Hepatocyte (in vitro differentiated cells): ENCODE measurements at regions not wholly inside any gene's neighbourhood (a gene's known extent, or its start where the extent isn't known, plus 50 kb on each side); places are given as distances from the start of the nearest gene placed in this dataset.

ENCODE experiments used
- DNase-seq: peaks from one replicate; pipeline ENCODE4 v3.0.0-alpha.2; 2016; ENCODE audit warnings: low spot score
- H2AFZ ChIP-seq: fragments of 200-600 bp; sonication (generic); 2 replicates; pipeline ENCODE4 v1.6.0; 2016; ENCODE audit warnings: antibody characterized with exemption, mild to moderate bottlenecking
- H3K27ac ChIP-seq: fragments of 200-600 bp; sonication (generic); 2 replicates; pipeline ENCODE4 v1.5.1; 2016; ENCODE audit warnings: mild to moderate bottlenecking
- H3K27me3 ChIP-seq: fragments of 200-600 bp; sonication (generic); 2 replicates; pipeline ENCODE4 v1.6.1; 2016
- H3K36me3 ChIP-seq: fragments of 200-600 bp; sonication (generic); replicated peaks from 2 replicates; pipeline ENCODE4 v1.5.1; 2016; ENCODE audit warnings: low read depth; ENCODE audit not compliant: insufficient read depth
- H3K4me1 ChIP-seq: fragments of 200-600 bp; sonication (generic); 2 replicates; pipeline ENCODE4 v1.5.1; 2016; ENCODE audit warnings: mild to moderate bottlenecking, moderate library complexity; ENCODE audit not compliant: insufficient read depth
- H3K4me2 ChIP-seq: fragments of 200-600 bp; sonication (generic); 2 replicates; pipeline ENCODE4 v1.6.0; 2016
- H3K4me3 ChIP-seq: fragments of 200-600 bp; sonication (generic); 2 replicates; pipeline ENCODE4 v1.5.1; 2016; ENCODE audit warnings: mild to moderate bottlenecking
- H3K79me2 ChIP-seq: fragments of 200-600 bp; sonication (generic); 2 replicates; pipeline ENCODE4 v1.6.0; 2017; ENCODE audit warnings: mild to moderate bottlenecking
- H3K9me2 ChIP-seq: fragments of 200-600 bp; sonication (generic); replicated peaks from 2 replicates; pipeline ENCODE4 v1.6.0; 2017; ENCODE audit warnings: mild to moderate bottlenecking; ENCODE audit not compliant: insufficient read depth
- H3K9me3 ChIP-seq: fragments of 200-600 bp; sonication (generic); 2 replicates; pipeline ENCODE4 v1.5.1; 2016; ENCODE audit warnings: low read depth, mild to moderate bottlenecking
- H4K20me1 ChIP-seq: fragments of 200-600 bp; sonication (generic); 2 replicates; pipeline ENCODE4 v1.6.0; 2016; ENCODE audit warnings: mild to moderate bottlenecking; ENCODE audit not compliant: insufficient read depth, poor library complexity, severe bottlenecking
- EZH2 ChIP-seq: fragments of 200-600 bp; sonication (generic); IDR thresholded peaks from 2 replicates; pipeline ENCODE4 v1.6.1; 2016; ENCODE audit warnings: antibody characterized with exemption, mild to moderate bottlenecking, borderline replicate concordance
- EZH2phosphoT487 ChIP-seq: fragments of 200-600 bp; sonication (generic); IDR thresholded peaks from one replicate; pipeline ENCODE4 v1.6.1; 2018; ENCODE audit warnings: antibody characterized with exemption, mild to moderate bottlenecking, low read depth, moderate library complexity; ENCODE audit not compliant: unreplicated experiment, severe bottlenecking
- WGBS: methylation state at CpG from one replicate; pipeline ENCODE4 v1.1.6; 2016; ENCODE audit warnings: low lambda C conversion rate; ENCODE audit errors: missing lambda C conversion rate; 5-methylcytosine and 5-hydroxymethylcytosine counted together
- TF ChIP-seq, protein P1 (sequence below): fragments of 200-600 bp; sonication (generic); IDR thresholded peaks from 2 replicates; pipeline ENCODE4 v1.5.1; 2016; ENCODE audit warnings: antibody characterized with exemption, mild to moderate bottlenecking; ENCODE audit not compliant: poor library complexity

DNA sequence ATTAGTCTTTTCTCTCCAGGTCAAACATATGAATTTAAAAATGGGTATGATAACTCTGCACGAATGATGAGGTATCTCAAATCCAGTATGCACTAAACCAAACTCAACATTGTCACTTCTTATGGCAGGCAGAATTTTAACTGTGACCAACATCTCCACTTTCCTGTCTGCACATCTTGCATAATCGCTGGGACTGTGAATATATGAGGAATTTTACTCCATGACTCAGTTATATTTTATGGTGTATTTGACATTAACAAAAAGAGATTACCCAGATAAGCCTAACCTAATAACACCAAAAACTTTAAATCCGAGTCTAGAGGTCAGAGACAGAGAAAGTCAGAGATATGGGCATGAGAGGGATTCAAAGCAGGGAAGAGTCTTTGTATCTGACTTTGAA is 454.5 kb upstream of the SEMA3D start:
- H3K36me3 ChIP-seq, result no peaks in the 10 kb centered on the region
- no peaks in the 10 kb centered on the region for H3K27me3 ChIP-seq
- no peaks in the 10 kb centered on the region for H3K79me2 ChIP-seq
- no peak overlapping the region for H3K27ac ChIP-seq
- no peaks in the 10 kb centered on the region for H3K4me1 ChIP-seq
- H3K4me3 ChIP-seq, result no peak overlapping the region
- TF ChIP-seq EZH2, result no peak
- TF ChIP-seq, protein P1, sequence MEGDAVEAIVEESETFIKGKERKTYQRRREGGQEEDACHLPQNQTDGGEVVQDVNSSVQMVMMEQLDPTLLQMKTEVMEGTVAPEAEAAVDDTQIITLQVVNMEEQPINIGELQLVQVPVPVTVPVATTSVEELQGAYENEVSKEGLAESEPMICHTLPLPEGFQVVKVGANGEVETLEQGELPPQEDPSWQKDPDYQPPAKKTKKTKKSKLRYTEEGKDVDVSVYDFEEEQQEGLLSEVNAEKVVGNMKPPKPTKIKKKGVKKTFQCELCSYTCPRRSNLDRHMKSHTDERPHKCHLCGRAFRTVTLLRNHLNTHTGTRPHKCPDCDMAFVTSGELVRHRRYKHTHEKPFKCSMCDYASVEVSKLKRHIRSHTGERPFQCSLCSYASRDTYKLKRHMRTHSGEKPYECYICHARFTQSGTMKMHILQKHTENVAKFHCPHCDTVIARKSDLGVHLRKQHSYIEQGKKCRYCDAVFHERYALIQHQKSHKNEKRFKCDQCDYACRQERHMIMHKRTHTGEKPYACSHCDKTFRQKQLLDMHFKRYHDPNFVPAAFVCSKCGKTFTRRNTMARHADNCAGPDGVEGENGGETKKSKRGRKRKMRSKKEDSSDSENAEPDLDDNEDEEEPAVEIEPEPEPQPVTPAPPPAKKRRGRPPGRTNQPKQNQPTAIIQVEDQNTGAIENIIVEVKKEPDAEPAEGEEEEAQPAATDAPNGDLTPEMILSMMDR, result no peak
- TF ChIP-seq EZH2phosphoT487, result no peak
- no peak for DNase-seq
- 89% methylated on average over 3 of the region's 3 CpGs for WGBS
- H4K20me1 ChIP-seq, result no peaks in the 10 kb centered on the region
- no peaks in the 10 kb centered on the region for H3K9me3 ChIP-seq
- H2AFZ ChIP-seq, result no peak overlapping the region
- H3K4me2 ChIP-seq, result no peak overlapping the region
- no peaks in the 10 kb centered on the region for H3K9me2 ChIP-seq

DNA sequence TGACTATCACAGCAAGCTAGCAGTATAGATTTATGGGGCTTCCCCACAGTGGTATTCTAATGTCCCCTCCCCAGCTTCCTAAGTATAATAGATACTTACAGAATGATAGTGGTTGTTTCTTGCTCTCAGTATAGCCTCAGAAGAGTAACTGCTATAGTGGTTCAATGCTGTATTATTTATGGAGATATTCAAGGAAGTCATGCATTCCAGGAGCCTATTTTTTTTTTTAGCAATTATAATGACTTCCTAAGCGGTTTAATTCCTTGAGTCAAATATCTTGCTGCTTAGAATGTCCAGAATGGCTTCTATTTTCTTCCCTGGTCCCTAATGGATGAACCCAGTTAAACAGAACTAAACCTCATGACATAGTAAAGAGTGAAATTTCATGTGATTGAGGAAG is 451.5 kb upstream of the SEMA3D start:
- Histone ChIP-seq H3K4me1 (no peaks in the 10 kb centered on the region), H3K27me3 (no peaks in the 10 kb centered on the region), H3K79me2 (no peaks in the 10 kb centered on the region), H3K4me3 (no peak overlapping the region), H3K36me3 (no peaks in the 10 kb centered on the region), H3K4me2 (no peak overlapping the region), H3K27ac (no peak overlapping the region), H3K9me3 (no peaks in the 10 kb centered on the region), H4K20me1 (no peaks in the 10 kb centered on the region), H2AFZ (no peak overlapping the region), H3K9me2 (no peaks in the 10 kb centered on the region)
- TF ChIP-seq, protein P1, result no peak
- TF ChIP-seq EZH2 (no peak), EZH2phosphoT487 (no peak)
- WGBS, result 90% methylated on average over 1 of the region's 1 CpG
- no peak for DNase-seq

DNA sequence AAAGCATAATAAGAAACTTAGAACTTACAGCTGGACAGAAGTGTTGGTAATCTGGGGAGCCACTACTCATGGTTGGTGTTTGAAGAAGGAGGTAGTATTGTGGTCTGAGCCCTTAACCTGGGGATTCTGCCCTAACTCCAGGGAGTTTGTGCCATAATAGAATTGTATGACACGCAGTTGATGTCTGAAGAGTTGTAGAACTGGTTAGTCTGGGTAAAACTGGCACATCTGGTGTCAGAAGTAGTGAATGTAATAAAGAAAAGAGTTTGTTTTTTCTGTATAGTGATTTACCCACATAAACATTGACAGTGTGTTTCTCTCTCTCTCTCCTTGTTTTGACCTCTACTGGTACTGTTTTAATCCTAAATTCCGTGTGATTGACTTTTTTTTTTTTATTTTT is 448.1 kb upstream of the SEMA3D start:
- Histone ChIP-seq H4K20me1 (no peaks in the 10 kb centered on the region), H3K4me2 (no peak overlapping the region), H3K4me1 (peaks cover 10% of the 10 kb centered on the region), H3K9me2 (no peaks in the 10 kb centered on the region), H3K9me3 (no peaks in the 10 kb centered on the region), H3K4me3 (no peak overlapping the region), H3K36me3 (no peaks in the 10 kb centered on the region), H3K27ac (no peak overlapping the region), H2AFZ (no peak overlapping the region), H3K27me3 (no peaks in the 10 kb centered on the region), H3K79me2 (no peaks in the 10 kb centered on the region)
- no peak for DNase-seq
- 75% methylated on average over 2 of the region's 2 CpGs for WGBS
- no peak for TF ChIP-seq EZH2phosphoT487
- TF ChIP-seq, protein P1, result no peak
- no peak for TF ChIP-seq EZH2

- no peak overlapping the region for H3K4me3 ChIP-seq
- no peaks in the 10 kb centered on the region for H3K79me2 ChIP-seq
- H3K4me1 ChIP-seq, result peaks cover 10% of the 10 kb centered on the region
- TF ChIP-seq, protein P1, result no peak
- TF ChIP-seq EZH2phosphoT487 (no peak), EZH2 (no peak)
- H3K36me3 ChIP-seq, result no peaks in the 10 kb centered on the region
- H3K9me3 ChIP-seq, result no peaks in the 10 kb centered on the region
- H3K27me3 ChIP-seq, result no peaks in the 10 kb centered on the region
- H4K20me1 ChIP-seq, result no peaks in the 10 kb centered on the region
- H3K9me2 ChIP-seq, result no peaks in the 10 kb centered on the region
- WGBS, result 90% methylated on average over 1 of the region's 1 CpG
- H2AFZ ChIP-seq, result no peak overlapping the region
- H3K27ac ChIP-seq, result no peak overlapping the region
- no peak for DNase-seq
- H3K4me2 ChIP-seq, result no peak overlapping the region
Observed at GRCh38 chr7:85630904-85631600, 444.2 kb upstream of the SEMA3D start.
